Activated T-cell treated with anti-CD3 and anti-CD28 coated beads, Interleukin-2, amount 50 U/mL, for 1 hour (primary cell): ENCODE measurements at regions not wholly inside any gene's neighbourhood (a gene's known extent, or its start where the extent isn't known, plus 50 kb on each side); places are given as distances from the start of the nearest gene placed in this dataset.
"Not testable (repeated sequence)": the region's sequence is repeated elsewhere in the genome, so short reads cannot be mapped to it uniquely, and the experiment has no call there.

Source experiments
- DNase-seq: peaks from one replicate; pipeline ENCODE4 v3.0.0-alpha.2; 2020

GRCh38 chr2:83516503-83516902 lies 942.6 kb downstream of the SUCLG1 start:
- no peak for DNase-seq

GRCh38 chr2:83487451-83487850 lies 971.6 kb downstream of the SUCLG1 start:
- no peak for DNase-seq

GRCh38 chr2:83481436-83481835 lies 977.6 kb downstream of the SUCLG1 start:
- no peak for DNase-seq

DNA sequence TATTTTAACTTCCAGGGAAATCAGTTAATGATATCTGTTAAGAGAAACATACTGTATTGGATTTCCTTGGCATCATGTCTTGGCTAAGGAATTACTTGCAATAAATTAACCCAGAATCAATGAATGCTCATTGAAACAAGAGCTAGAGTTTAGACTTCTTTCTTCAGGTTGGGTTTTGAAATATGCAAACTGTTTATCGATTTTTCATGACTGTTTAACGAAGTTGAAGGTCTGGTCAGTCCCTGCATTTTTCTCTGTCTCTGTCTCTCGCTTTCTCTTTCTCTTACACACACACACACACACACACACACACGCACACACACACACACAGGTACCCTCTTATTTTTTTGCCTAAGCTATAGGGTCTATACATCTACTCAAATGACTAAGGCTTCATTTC lies 981.0 kb downstream of the SUCLG1 start:
- DNase-seq = no peak

- DNase-seq = no peak
Measured at GRCh38 chr2:83475371-83475770, 983.7 kb downstream of the SUCLG1 start.

- DNase-seq = no peak
Measured at GRCh38 chr2:83471655-83472054, 987.4 kb downstream of the SUCLG1 start.

DNA sequence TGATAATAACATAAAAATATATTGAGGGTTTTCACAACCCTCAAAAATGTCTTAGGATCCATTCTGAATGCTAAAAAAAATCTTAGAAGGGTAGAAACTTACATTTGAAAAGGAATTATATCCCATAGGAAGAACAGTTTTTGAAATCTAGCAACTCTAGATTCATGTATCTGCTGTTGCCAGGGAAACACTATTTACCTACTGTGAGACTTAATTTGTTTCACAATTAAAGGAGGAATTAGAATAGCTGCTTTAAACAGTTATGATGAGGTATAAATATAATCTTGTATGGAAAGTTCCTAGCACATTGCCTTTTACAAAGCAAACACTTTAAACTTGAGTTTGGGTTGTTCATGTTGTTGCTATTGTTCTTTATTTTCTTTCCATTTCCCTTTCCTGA lies 988.2 kb downstream of the SUCLG1 start:
- no peak for DNase-seq

GRCh38 chr2:83464444-83464843 lies 994.6 kb downstream of the SUCLG1 start:
- no peak for DNase-seq

DNA sequence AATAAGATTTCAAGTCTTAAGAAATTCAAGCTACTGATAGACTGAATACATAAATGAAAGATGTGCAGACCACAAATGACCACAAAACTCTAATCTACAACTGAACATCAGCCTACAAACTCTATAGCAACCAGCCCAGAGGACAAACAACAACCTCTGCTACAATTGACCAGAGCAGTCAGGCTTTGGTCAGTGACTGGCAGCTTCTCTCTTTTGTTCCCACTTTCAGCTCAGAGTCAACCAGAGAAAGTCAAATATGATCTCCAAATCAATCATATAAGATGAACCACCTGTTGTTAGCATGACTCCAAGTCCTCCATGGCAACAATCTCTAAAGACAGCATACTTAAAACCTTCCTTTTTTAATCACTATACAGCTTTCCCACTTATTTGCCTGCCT lies 996.2 kb downstream of the SUCLG1 start:
- DNase-seq = no peak

- no peak for DNase-seq
Measured at GRCh38 chr2:83461135-83461534, 997.9 kb downstream of the SUCLG1 start.

DNA sequence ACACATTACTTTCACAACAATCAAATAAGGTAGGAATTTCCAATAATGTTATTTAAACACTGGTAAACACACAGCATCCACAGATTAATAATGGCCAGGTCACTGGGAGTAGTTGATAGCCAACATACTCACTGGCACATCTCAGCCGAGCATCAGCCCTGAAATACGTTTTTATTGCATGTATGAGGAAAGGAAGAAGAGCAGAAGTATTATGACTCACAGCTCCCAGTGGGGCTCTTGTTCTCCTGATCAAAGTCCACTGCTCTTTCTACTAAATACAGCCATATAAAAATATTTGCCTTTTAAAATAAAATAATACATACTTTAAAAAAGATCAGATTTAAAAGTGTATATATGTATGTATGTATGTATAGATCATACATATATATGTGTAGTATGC lies 999.6 kb downstream of the SUCLG1 start:
- DNase-seq = no peak

GRCh38 chr2:83435989-83436388 lies 1023.1 kb downstream of the SUCLG1 start:
- no peak for DNase-seq

DNA sequence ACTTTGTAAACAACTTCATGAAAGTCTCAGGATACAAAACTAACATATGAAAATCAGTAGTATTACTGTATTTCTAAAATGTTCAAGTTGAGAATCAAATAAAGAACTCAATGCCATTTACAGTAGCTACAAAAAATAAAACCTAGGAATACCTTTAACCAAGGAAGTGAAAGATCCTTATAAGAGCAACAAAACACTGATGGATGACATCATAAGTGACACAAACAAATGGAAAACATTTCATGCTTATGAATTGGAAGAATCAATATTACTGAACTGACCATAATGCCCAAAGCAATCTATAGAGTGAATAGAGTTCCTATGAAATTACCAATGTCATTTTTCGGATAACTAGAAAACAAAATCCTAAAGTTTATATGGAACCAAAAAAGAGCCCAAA lies 1038.1 kb downstream of the SUCLG1 start:
- no peak for DNase-seq

DNA sequence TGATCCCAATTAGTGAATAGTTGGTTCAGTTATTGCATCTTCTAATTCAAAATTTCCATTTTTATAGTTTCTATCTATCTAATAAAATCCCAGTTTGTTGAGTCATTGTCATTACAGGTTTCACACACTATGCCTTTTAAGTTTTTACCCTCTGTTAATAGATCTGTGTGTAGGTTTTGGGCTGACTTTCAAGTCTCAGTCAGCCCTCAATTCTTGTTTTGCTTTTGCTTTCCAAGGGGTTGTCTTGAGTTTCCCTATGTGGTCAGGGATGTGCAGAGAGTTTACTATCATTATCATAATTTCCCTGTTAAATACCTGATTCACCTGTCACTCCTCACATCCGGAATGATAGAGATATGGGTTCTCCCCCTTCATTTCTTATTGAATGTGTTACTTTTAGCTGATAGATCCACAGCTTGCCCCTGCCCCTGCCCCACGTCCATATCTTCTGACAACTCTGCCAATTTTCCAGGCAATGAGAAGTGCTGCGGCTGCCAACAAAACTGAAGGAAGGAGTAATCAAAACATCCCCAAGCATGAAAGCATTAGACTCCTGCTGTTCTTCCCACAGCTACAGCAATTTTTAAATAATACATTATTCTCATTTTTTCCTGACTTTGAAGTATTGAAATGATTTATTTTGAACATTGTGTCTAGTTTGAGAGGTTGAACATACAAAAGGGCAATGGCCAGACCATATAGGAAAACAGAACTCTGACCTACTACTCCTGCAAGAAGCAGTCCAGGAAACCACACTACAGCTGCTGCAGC lies 1064.8 kb downstream of the SUCLG1 start:
- no peak for DNase-seq

GRCh38 chr2:83388804-83389203 lies 1070.3 kb downstream of the SUCLG1 start:
- DNase-seq = no peak

DNA sequence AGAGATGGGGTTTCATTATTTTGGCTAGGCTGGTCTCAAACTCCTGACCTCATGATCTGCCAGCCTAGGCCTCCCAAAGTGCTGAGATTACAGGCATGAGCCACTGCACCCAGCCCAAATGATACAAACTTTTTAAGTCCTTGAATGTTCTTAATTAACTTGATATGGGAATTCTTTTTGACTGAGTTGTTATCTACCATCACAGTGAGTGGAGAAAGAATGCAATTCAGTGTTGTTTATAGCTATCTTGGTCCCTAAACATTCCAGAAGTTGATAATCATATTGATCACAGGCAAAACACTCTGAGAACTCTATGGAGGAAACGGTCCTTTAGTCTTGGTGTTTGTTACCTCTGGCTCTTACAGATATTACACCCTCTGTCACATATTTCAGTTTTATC lies 1072.5 kb downstream of the SUCLG1 start:
- DNase-seq = no peak

DNA sequence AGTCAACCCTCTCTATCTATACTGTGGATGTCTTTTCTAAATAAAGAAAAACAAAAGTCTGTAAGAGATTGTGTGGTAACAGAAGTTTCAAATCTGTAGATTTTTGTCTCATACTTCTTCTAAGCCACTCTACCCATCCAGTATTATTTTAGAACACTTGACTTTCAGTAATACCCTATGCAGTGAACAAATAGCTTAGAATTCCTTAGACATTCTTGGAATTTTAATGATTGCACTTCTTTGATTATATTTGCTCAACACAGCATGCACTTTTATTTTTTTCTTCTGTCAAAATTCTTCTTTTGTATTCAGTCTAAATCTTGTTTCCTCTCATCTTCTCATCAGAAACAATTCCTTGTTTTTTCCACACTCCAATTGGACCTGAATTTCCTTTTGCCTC lies 1080.2 kb downstream of the SUCLG1 start:
- no peak for DNase-seq

- no peak for DNase-seq
Measured at GRCh38 chr2:83376731-83377130, 1082.3 kb downstream of the SUCLG1 start.

DNA sequence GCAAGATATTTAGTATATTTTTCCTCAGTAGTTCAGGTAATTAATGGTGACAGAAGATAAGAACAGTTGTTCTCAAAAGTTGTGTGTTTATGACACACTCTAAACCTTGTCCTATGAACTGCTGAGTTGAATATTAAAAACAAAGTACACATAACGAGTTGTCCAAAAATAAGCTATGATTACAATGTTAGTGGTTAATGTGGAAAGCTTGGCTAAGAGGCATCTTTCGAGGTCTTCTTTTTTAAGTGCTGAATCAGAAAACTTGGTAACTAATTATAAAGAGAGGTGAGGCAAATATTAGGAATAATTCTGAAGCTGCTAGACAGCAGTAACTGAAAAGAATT lies 1088.7 kb downstream of the SUCLG1 start:
- DNase-seq = no peak

GRCh38 chr2:83369601-83370418 lies 1089.3 kb downstream of the SUCLG1 start:
- no peak for DNase-seq

- DNase-seq = no peak
Measured at GRCh38 chr2:83368916-83369315, 1090.2 kb downstream of the SUCLG1 start.

- no peak for DNase-seq
Measured at GRCh38 chr2:83368461-83368860, 1090.6 kb downstream of the SUCLG1 start.

GRCh38 chr2:83365476-83365875 lies 1093.6 kb downstream of the SUCLG1 start:
- no peak for DNase-seq

- no peak for DNase-seq
Measured at GRCh38 chr2:83364264-83364663, 1094.8 kb downstream of the SUCLG1 start.

DNA sequence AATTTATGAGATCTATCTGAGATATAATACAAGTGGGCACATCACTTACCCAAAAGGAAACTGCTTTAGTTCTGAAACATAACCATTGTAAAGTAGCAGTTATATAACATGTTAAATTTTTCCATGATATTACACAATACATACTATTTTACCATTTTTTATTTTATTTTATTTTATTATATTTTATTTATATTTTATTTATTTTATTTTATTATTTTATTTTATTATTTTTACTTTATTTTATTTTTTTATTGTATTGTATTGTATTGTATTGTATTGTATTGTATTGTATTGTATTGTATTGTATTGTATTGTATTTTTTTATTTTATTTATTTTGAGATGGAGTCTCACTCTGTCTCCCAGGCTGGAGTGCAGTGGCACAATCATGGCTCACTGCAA lies 1095.9 kb downstream of the SUCLG1 start:
- DNase-seq = not testable (repeated sequence)
